Glutamatergic neuron (in vitro differentiated cells): ENCODE measurements at regions not wholly inside any gene's neighbourhood (a gene's known extent, or its start where the extent isn't known, plus 50 kb on each side); places are given as distances from the start of the nearest gene placed in this dataset.

Experiments used
- DNase-seq: peaks from one replicate; pipeline ENCODE4 v3.0.0; 2022
- H3K27ac Mint-ChIP-seq: one replicate; pipeline ENCODE4 v1.8.0; 2020; ENCODE audit warnings: mild to moderate bottlenecking, mixed read lengths, inconsistent platforms; ENCODE audit not compliant: unreplicated experiment
- H3K27me3 Mint-ChIP-seq: one replicate; pipeline ENCODE4 v1.8.0; 2020; ENCODE audit warnings: mild to moderate bottlenecking, moderate library complexity, mixed read lengths, inconsistent platforms; ENCODE audit not compliant: unreplicated experiment
- H3K36me3 Mint-ChIP-seq: one replicate; pipeline ENCODE4 v1.8.0; 2020; ENCODE audit warnings: mild to moderate bottlenecking, mixed read lengths, inconsistent platforms; ENCODE audit not compliant: unreplicated experiment
- H3K4me1 Mint-ChIP-seq: one replicate; pipeline ENCODE4 v1.8.0; 2020; ENCODE audit warnings: mild to moderate bottlenecking, low read depth, mixed read lengths, inconsistent platforms; ENCODE audit not compliant: unreplicated experiment
- H3K4me3 Mint-ChIP-seq: one replicate; pipeline ENCODE4 v1.8.0; 2020; ENCODE audit warnings: mild to moderate bottlenecking, mixed read lengths, inconsistent platforms; ENCODE audit not compliant: unreplicated experiment
- H3K9me3 Mint-ChIP-seq: one replicate; pipeline ENCODE4 v1.8.0; 2020; ENCODE audit warnings: mild to moderate bottlenecking, moderate library complexity, mixed read lengths, inconsistent platforms; ENCODE audit not compliant: unreplicated experiment
- TF ChIP-seq, protein P1 (sequence below): fragments of 200-600 bp; sonication (generic); IDR thresholded peaks from one replicate; pipeline ENCODE4 v1.5.0; 2021; ENCODE audit not compliant: partially characterized antibody, unreplicated experiment

DNA sequence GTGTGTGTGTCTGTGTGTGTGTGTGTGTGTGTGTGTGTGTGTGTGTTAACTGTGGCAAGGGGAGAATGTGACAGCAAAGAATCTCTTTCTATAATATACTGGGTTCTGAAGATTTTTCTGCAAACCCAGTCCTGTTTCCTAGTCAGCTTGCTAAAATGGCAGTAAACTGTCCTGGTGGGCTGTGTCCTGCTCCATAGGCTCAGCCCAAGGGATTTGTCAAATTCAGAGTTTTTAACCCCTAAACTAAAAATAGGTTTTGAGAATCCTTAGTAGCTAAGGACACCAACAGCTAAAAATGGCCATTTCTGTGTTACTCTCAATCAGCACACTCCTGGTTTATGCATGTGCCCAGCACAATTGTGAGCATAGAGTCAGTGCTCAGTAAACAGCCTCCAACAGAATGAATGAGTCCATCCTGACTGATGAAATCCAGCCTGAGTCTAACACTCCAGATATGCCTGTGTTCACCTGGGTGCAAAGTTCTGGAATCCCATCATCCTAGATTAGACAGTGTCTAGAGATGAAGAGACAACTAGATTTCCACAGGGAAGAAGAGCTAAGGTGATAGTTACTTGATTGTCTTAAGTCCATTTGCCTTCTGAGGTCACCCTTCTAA lies 192.6 kb downstream of the TTC6 start:
- Mint-ChIP-seq H3K9me3 (peaks cover 1% of the 10 kb centered on the region), H3K4me3 (no peak overlapping the region), H3K27ac (no peak overlapping the region), H3K4me1 (no peaks in the 10 kb centered on the region), H3K36me3 (no peaks in the 10 kb centered on the region), H3K27me3 (no peaks in the 10 kb centered on the region)
- TF ChIP-seq, protein P1, sequence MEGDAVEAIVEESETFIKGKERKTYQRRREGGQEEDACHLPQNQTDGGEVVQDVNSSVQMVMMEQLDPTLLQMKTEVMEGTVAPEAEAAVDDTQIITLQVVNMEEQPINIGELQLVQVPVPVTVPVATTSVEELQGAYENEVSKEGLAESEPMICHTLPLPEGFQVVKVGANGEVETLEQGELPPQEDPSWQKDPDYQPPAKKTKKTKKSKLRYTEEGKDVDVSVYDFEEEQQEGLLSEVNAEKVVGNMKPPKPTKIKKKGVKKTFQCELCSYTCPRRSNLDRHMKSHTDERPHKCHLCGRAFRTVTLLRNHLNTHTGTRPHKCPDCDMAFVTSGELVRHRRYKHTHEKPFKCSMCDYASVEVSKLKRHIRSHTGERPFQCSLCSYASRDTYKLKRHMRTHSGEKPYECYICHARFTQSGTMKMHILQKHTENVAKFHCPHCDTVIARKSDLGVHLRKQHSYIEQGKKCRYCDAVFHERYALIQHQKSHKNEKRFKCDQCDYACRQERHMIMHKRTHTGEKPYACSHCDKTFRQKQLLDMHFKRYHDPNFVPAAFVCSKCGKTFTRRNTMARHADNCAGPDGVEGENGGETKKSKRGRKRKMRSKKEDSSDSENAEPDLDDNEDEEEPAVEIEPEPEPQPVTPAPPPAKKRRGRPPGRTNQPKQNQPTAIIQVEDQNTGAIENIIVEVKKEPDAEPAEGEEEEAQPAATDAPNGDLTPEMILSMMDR: no peak
- DNase-seq: no peak

DNA sequence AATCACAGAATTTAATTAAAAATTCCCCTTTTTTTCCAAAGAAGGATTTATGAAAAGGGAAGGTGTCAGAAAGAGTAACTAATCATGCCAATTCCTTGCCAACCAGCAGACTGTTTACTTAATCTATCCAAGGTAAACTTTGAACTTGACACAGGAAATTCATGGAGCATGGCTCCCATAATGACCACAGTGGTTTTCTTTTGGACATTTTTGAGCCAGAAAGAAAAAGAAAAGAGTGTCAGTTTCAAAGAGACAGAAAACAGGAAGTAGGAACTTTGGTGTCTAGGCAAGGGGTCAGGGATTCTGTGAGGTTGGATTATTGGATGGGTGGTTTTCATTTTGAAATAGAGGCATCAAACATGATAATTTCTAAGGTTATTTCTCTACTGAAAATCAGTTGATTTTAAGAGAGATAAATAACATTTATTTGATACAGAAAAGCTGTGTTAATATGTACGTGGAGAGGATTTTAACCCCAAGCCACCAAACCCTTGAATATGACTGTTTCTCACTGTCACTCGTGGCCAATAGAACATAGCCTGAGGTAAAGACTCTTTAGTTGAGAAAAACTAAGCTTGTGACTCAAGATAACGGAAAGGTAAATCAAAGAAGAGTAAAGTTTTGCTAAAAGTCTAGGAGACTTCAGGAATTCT lies 196.1 kb downstream of the TTC6 start:
- no peaks in the 10 kb centered on the region for H3K4me1 Mint-ChIP-seq
- peaks cover 1% of the 10 kb centered on the region for H3K9me3 Mint-ChIP-seq
- TF ChIP-seq, protein P1: no peak
- DNase-seq: no peak
- H3K27ac Mint-ChIP-seq: no peak overlapping the region
- H3K27me3 Mint-ChIP-seq: no peaks in the 10 kb centered on the region
- no peak overlapping the region for H3K4me3 Mint-ChIP-seq
- no peaks in the 10 kb centered on the region for H3K36me3 Mint-ChIP-seq

DNA sequence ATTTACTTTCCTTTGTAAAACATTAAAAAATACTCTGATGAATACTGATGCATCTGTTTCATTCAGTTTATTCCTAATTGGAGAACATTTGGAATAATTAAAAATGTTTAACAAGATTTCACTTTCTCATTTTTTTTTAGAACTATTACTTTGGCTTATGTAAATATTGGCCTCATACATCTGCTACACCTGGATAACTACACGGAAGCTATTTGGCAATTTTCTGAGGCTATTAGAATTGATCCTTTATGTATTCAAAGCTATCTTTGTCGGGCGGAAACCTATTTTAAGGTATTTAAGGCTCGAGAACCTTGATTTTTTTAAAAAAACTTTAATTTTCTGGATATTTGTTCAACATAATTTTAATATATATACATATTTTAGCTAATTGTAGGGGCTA lies 196.7 kb downstream of the TTC6 start:
- Mint-ChIP-seq H3K27ac (no peak overlapping the region), H3K27me3 (no peaks in the 10 kb centered on the region), H3K4me1 (no peaks in the 10 kb centered on the region), H3K4me3 (no peak overlapping the region), H3K36me3 (no peaks in the 10 kb centered on the region), H3K9me3 (peaks cover 1% of the 10 kb centered on the region)
- TF ChIP-seq, protein P1: no peak
- DNase-seq: no peak

DNA sequence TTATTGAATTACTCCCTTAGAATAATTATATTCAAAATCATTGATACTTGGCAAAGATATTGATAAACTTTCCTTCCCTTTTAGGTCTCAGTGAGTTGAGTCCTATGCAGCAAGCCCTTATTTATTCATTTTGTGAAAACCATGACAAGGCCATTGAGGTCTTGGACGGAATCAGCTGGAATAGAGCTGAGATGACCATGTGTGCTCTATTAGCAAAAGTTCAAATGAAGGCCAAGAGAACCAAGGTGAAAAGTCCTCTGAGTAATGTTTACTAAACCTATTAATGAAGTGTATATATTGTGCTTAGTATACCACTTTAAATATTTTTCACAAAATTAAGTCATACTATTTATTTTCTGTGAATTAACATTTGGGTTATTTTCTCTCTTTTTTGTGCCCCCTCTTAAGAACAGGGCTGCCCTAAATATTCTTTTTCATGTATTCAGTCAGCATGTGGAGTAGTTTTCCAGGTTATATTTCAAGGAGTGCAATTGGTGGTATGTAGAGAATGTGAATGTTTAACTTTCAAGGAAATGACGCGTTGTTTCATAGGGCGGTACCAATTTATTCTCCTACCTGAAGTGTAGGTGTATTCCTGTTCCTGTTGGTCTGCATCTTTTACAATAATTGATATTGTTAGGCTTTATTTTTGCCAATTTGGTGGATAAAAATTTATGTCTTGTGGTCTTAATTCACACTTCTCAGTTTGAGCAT lies 201.4 kb downstream of the TTC6 start:
- no peaks in the 10 kb centered on the region for H3K4me1 Mint-ChIP-seq
- no peaks in the 10 kb centered on the region for H3K27me3 Mint-ChIP-seq
- no peak for DNase-seq
- TF ChIP-seq, protein P1: no peak
- H3K27ac Mint-ChIP-seq: no peak overlapping the region
- H3K4me3 Mint-ChIP-seq: no peak overlapping the region
- no peaks in the 10 kb centered on the region for H3K36me3 Mint-ChIP-seq
- H3K9me3 Mint-ChIP-seq: peaks cover 1% of the 10 kb centered on the region

DNA sequence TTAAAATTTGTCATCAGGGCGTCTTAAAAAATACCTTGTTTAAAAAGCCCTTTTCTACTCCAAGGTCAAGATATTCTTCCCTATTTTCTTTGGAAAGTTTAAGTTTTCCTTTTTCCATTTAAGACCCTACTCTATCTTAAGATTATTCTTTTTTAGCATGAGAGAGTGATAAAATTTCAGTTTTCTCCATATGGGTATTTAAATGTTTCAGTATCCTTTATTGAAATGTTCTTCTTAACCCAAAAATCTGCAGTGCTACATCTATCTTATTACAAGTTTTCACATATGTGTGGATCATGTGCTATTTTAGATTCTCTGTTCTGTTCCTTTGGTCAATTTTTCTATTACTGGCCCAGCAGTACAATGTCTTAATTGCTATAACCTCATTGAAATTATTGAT lies 202.2 kb downstream of the TTC6 start:
- no peaks in the 10 kb centered on the region for H3K36me3 Mint-ChIP-seq
- no peak for DNase-seq
- peaks cover 1% of the 10 kb centered on the region for H3K9me3 Mint-ChIP-seq
- H3K27ac Mint-ChIP-seq: no peak overlapping the region
- no peak overlapping the region for H3K4me3 Mint-ChIP-seq
- TF ChIP-seq, protein P1: no peak
- H3K27me3 Mint-ChIP-seq: no peaks in the 10 kb centered on the region
- no peaks in the 10 kb centered on the region for H3K4me1 Mint-ChIP-seq
